DMS53 treated with DMSO at 0.1 percent for 48 hours (cell line): ENCODE measurements at regions not wholly inside any gene's neighbourhood (a gene's known extent, or its start where the extent isn't known, plus 50 kb on each side); places are given as distances from the start of the nearest gene placed in this dataset.

Experiments used
- DNase-seq: peaks from one replicate; lab custom pipeline; 2025; ENCODE audit not compliant: unreplicated experiment; lab: John Stamatoyannopoulos, UW

GRCh38 chrX:6909396-6909795 is 238.1 kb upstream of the STS start:
- no peak for DNase-seq

DNA sequence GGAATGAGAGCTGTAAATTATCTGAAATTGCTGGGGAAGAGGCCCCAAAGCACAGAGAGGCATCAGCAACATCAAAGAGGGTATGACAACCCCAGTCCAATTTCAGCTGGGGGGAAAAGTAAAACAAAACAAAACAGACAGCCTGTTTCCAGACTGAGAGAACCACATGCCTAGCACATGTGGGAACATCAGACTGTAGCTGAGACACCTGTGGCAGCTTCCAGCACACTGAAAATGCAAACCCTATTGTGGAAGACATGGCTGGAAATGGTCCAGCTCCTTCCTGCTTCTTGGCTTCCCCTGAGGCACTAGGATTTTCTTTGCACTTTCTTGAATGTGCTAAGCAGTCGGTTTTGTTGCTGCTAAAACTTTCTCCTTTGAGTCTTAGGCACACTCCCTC is 240.9 kb upstream of the STS start:
- DNase-seq, result no peak

GRCh38 chrX:6904156-6904555 is 243.4 kb upstream of the STS start:
- DNase-seq, result no peak

- no peak for DNase-seq
These were observed 249.1 kb upstream of the STS start for GRCh38 chrX:6898371-6898770.

GRCh38 chrX:6891404-6891803 is 256.1 kb upstream of the STS start:
- DNase-seq, result no peak

GRCh38 chrX:6890544-6891261 is 256.8 kb upstream of the STS start:
- no peak for DNase-seq

- no peak for DNase-seq
These were observed 261.6 kb upstream of the STS start for GRCh38 chrX:6885909-6886308.

DNA sequence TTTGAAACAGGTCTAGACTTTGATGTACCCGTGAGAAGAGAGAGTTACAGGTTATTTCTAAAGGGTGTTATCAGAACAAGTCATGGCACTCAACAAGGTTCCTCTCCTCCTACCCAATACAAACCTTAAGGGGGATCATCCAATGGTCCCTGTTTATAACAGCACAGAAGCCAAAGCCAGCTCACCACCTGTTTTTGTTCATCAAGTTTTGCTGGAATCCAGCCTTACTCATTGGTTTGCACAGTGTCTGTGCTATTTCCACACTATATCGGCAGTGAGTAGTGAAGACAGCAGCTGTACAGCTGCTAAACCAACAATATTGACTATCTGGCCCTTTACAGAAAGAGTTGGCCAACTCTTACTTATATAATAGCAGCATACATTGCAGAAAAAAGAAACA is 262.1 kb upstream of the STS start:
- DNase-seq, result no peak

DNA sequence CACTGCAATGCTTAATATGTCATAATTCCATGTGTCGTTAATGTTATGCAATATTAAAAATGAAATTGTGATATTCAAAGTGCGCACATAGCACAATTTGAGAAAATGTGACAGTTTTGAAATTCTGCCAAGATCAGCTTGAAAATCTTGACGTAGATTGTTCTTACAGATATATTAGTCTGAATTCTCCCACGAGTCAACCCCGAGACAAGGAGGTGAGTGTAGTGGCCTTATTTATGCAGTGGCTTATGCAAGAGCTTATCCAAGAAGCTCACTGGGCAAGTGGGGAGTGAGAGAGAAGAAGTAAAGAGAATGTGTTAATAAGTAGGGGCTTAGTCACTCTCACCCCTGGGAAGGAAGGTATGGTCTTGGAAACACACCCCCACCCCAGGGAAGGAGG is 286.1 kb upstream of the STS start:
- no peak for DNase-seq

- no peak for DNase-seq
These were observed 289.8 kb upstream of the STS start for GRCh38 chrX:6857749-6858148.

DNA sequence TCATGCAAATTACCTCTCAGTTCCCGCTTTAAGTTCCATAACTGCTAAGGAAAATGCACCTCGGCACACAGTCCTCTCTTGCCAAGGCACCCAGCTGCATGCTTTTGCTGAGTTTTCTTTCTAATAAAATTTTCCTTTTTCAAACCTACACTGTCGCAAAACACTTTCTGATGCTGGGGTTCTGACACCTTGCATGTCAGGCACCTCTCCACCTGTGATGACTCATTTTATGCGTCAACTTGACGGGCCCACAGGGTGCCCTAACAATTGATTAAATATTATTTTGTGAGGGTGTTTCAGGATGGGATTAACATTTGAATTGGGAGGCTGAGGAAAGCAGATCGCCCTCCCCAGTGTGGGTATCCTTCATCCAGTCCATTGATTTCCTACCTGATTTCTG is 291.0 kb upstream of the STS start:
- DNase-seq, result no peak

GRCh38 chrX:6852869-6853268 is 294.6 kb upstream of the STS start:
- DNase-seq, result no peak

DNA sequence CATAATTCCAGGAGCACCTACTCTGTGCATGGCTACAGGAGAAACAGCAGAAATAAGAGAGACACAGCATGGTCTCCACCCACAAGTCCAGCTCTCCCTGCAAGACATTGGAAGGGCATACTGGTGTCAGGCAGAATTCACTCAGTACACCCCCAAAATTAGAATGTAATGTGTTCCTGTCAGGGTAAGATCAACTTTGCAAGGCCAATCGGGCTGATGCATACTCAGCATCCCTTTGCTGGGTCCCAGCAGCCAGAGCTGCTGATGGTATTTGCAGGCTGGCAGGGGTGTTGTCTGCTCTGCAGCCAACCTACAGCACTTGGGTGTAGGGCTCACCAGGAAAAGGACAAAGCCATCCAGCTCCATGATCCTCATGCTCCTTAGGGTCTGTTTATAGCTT is 295.4 kb upstream of the STS start:
- no peak for DNase-seq

DNA sequence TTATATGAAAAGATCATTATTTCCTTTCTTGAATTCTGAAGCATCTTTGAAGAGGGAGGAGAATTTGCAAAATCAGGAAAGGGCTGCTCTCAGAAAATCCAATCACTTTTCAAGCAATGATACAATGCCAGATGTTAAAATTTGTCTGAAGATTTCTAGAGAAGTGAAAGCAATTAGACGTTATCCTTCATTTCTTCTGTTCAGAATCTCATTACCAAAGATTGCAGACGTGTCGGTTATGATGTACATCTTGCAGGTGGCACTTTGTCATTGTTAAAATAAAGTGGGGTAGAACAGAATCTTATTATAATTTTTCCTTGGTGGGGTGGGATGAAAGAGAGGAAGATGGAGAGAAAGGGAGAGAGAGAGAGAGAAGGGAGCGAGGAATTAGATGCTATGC is 296.4 kb upstream of the STS start:
- no peak for DNase-seq

DNA sequence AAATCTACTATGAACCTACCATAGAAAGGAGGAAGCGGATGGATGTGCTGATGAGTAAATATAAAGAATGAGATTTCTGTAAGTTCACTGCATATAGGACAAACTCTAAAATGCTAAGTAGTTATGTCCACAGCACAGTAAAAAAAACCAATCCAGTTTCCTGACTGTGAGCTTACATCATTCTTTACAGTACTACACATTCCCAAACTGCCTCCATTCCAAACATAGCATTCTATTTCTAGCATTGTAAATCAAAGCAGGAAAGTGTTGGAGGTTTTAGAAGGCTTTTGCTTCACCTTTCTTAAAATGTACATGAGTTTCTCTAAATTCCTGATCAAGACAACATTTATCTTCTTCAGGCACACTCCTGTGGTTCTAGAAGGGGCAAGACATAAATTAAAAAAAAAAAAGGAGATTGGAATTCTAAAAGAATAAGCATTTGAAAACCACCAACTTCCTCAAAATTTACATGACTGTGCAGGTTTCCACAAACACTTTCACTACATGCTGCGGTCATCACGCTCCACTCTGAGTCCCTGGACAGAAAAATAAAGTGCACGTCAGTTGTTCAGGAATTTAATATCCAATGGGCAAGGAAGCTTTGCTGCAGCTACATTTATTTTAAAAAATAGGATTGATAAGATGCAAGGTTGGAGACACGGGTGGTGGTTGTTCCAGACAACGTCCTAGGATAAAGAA is 297.6 kb upstream of the STS start:
- DNase-seq, result no peak

DNA sequence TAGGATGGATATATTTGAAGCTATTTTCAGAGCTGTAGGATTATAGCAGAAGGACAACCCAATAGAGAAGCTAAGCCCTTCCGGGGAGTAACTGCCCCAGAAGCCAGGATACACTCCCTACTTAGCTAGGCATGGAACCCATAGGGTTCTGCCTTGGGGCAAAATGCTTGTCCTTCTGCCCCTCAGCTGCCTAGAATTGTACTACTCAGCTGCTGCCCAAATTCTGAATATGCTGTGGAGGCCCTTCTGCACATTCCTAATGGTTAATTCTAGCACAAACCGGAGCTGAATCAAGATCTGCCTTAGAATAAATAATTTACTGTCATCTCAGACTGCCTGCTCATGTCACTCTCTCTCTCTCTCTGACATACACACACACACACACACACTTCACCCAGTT is 297.7 kb upstream of the VCX3A start:
- DNase-seq, result no peak

GRCh38 chrX:6826856-6827255 is 291.9 kb upstream of the VCX3A start:
- no peak for DNase-seq

DNA sequence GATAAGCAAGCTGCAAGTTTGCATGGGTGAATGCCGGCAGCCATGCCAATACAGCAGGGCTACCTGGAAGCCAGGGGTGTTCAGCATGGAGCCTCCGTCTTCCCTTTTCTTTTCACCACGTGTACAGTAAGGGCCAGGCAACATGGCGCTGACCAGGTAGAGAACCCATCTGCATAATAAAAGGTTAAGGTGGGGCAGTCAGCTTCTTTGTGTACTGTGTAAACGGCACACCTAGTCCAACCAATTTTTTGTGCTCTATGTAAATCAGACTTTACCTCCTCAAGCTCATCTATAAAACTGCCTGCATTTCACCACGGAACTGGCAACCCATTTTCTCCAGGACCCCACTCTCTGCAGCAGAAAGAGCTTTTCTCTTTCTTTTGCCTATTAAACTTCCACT is 286.8 kb upstream of the VCX3A start:
- DNase-seq, result no peak

DNA sequence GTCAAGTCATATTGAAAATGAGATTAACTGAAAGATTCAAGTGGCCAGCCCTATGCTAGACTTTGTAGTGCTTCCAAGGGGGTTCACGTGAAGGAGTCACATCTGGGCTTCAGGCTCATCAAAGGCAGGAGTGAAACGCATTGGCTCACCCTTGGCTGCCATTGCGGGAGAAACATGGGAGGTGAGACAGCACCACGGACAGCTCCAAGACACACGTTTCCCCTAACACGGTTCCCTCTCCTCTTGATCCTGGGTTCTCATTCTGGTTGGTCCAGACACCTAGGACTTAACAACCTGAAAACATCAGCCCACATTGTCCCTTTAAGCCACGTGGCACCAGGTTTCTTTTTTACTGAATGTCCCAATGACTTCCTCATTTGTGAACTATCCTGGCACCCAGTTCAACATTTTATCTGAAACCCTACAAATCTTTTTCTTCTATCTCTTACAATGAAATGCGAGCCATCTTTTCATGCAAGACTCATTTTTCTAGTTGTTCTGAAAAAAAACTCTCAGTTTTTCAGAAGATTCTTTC is 279.0 kb upstream of the VCX3A start:
- no peak for DNase-seq

- DNase-seq, result no peak
These were observed 277.2 kb upstream of the VCX3A start for GRCh38 chrX:6812087-6812486.

DNA sequence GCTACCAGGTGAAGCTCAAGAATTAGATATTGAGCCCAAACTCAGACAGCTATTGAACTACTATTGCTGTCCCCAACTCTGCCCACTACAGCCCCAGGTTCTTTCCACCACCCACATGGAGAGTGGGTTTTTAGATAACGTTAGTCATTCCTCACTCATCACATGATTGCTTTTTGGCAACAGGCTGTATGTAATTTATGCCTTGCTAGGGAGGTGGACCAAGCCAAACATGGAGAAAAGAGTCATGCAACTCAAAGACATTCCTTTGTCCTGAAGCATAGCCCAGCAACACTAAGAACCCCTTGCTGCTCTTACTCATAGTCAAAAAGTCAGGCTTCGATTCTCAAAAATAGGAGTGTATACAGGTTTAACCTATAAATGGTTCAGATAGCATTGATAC is 275.9 kb upstream of the VCX3A start:
- no peak for DNase-seq

- no peak for DNase-seq
These were observed 268.7 kb upstream of the VCX3A start for GRCh38 chrX:6803607-6804006.

- no peak for DNase-seq
These were observed 258.1 kb upstream of the VCX3A start for GRCh38 chrX:6793000-6793399.
